Testis (tissue), 2 donors: ENCODE measurements at regions not wholly inside any gene's neighbourhood (a gene's known extent, or its start where the extent isn't known, plus 50 kb on each side); places are given as distances from the start of the nearest gene placed in this dataset.

Experiments
- CTCF ChIP-seq, 3 experiments: fragments of 450-650 bp in 2 of 3; fragments of 200-600 bp in 1 of 3; sonication (generic) in 1 of 3; IDR thresholded peaks; one replicate each; pipeline ENCODE4 v1.5.1; 2016 to 2019; ENCODE audit warnings: antibody characterized with exemption in 3 of 3, mild to moderate bottlenecking in 2 of 3, moderate library complexity in 1 of 3
- POLR2A ChIP-seq: fragments of 450-650 bp; IDR thresholded peaks from one replicate; pipeline ENCODE4 v1.6.1; 2017; ENCODE audit warnings: antibody characterized with exemption, mild to moderate bottlenecking, moderate library complexity

- no peak for TF ChIP-seq CTCF (IDR thresholded peaks at IDR 0.05)
- no peak for TF ChIP-seq POLR2A
Measured at GRCh38 chr12:18008642-18009041, 81.4 kb downstream of the RERGL start.
